Stimulated activated naive CD8-positive, alpha-beta T cell treated with anti-CD3 and anti-CD28 coated beads, Interleukin-15, Interleukin-2, amounts not matched to agents 100 U/mL and 50 U/mL, for 24 hours (primary cell): ENCODE measurements at regions not wholly inside any gene's neighbourhood (a gene's known extent, or its start where the extent isn't known, plus 50 kb on each side); places are given as distances from the start of the nearest gene placed in this dataset.

Source experiments
- ATAC-seq: fragments of 150-1000 bp; cut with Tn5 transposase; one replicate; pipeline ENCODE4 v1.10.0; 2021
- DNase-seq: peaks from one replicate; pipeline ENCODE4 v3.0.0; 2021

DNA sequence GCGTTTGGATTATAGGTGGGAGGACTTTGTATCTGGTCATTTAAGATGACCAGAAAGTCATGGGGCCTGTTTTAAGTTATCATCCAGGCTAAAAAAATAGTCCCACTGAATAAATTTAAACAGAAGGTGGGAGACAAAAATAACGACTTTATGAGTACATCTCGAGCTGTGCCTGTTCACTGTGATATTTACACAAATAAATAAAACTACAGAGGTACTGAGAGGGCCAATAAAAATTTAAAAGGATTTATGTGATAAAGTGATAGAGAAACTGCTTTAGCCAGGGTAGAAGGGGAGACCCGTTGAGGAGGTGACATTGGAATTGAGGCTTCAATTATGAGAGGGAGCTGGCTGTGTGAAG, 53.4 kb upstream of the PMEPA1 start:
- DNase-seq, result no peak

DNA sequence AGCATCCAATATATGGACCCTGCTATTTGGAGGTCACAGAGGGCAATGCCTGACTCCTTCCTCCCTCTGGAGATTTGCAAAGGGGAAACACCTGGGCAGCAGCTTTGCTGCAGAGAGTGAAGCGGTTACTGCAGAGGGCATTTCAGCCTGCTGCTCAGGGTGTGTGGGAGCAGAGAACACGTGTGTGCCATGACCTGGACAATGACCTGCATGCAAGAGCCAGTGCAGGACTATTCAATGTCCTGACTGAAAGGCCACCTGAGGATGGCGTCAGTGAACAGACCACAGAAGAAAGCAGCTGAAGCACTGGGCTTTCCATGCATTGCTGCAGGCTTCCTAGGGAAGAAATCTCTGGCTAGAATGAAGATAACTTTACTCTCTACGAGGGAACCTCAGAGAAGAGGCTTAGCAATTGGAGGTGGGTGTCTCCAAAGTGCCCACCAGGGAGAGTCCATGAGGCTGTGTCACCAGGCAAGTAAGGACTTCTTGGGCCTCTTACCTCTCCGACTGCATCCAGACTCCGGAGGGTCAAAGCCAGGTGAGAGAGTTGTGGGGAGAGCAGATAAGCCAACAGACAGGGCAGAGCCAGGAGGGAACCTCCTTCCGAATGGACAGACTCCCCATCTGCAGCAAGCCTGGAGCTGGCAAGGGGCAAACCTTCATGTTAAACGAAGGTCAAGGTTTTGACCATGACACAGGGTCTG, 52.9 kb upstream of the PMEPA1 start:
- ATAC-seq (no peak), DNase-seq (no peak)

More for the DNA sequence above, 53.4 kb upstream of the PMEPA1 start:
- ATAC-seq, result no peak

DNA sequence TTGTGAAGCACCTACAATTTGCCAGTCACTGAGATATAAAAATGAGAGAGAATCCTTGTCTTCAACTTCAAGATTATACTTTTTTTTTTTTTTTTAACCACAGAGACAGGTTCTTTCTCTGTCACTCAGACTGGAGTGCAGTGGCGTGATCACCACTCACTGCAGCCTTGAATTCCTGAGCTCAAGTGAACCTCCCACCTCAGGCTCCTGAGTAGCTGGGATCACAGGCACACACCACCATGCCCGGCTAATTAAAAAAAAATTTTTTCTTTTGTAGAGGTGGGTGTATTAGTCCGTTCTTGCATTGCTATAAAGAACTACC, 51.6 kb upstream of the PMEPA1 start:
- no peak for DNase-seq
- ATAC-seq, result no peak

DNA sequence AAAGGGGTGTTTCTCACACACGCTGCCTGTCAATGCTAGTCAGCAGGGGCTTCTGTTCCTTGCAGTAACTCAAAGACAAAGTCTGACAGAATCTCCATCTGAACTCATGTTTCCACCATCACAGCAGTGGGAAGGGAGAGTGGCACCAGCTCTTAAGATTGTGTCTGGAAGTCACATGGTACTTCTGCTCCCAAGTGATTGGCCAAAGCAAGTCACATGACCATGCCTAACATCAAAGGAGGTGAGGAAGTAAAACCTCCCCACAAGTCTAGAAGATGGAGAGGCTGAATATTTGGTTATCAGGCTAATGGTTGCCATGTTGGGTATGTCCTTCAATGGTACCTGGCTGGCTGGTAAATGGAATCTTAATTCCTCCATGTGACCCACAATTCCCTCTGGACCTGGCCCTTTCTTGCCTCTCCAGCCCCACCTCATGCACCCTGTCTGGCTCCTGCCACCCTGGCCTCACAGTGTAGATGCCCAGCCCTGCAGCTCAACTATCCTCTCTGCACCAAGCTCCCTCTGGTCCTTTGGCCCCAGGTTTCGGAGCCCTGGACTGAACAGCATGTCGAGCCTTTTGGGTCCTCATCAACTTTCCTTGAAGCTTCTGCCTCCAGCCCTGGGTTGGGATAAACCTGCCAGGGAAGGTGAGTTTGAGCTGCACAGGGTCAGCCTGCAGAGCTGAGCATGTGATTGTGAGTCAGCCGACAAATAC, 51.0 kb upstream of the PMEPA1 start:
- DNase-seq (no peak), ATAC-seq (no peak)

DNA sequence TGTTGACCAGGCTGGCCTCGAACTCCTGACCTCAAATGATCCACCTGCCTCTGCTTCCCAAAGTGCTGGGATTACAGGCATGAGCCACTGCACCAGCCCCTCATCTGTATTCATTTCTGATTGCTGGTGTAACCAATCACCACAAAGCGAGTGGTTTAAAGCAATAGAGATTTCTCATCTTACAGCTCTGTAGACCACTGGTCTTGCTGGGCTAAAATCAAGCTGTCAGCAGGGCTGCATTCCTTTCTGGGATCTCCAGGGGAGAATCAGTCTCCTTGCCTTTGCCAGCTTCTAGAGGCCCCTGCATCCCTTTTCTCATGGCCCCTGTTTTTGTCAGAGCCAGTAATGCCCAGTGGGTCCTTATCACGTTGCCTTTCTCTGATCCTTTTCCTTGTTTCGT, 49.9 kb upstream of the PMEPA1 start:
- ATAC-seq (no peak), DNase-seq (no peak)
